Endothelial cell of umbilical vein (primary cell): ENCODE measurements at regions not wholly inside any gene's neighbourhood (a gene's known extent, or its start where the extent isn't known, plus 50 kb on each side); places are given as distances from the start of the nearest gene placed in this dataset.

Source experiments
- BruUV-seq: library from RNA; stranded (reverse); fragments of 400-500 nt; replicated peaks from 2 replicates; lab custom pipeline; 2021; lab: Mats Ljungman, UMichigan
- CTCF ChIA-PET: fragments of 300-600, 350-600 bp; sonication (Branson Sonifier 250); formaldehyde crosslinking; loops from one replicate; lab custom pipeline; 2021; ENCODE audit warnings: antibody characterized with exemption, inconsistent platforms; lab: Charles Lee
- POLR2A ChIA-PET: fragments of 300-600, 350-600 bp; sonication (Branson Sonifier 250); formaldehyde crosslinking; loops from one replicate; lab custom pipeline; 2021; ENCODE audit warnings: antibody characterized with exemption, inconsistent platforms; lab: Charles Lee
- DNase-seq: peaks from one replicate; pipeline ENCODE4 v3.0.0-alpha.2; 2011; ENCODE audit warnings: low read depth, low spot score
- FAIRE-seq: peaks from 2 replicates; lab custom pipeline; 2011; peaks lifted over from hg19 to GRCh38; lab: Jason Lieb, UNC
- H2AFZ ChIP-seq: 2 replicates; pipeline ENCODE4 v1.6.0; 2012; ENCODE audit warnings: low read depth, low read length, control low read depth, inconsistent platforms
- H3K27ac ChIP-seq: 2 replicates; pipeline ENCODE4 v1.5.1; 2011; ENCODE audit warnings: low read depth, mild to moderate bottlenecking, control low read depth, low read length, moderate library complexity; ENCODE audit not compliant: insufficient read depth
- H3K27me3 ChIP-seq, 2 experiments: 2 replicates each; pipeline versions ENCODE4 v1.6.0 to v1.6.1; 2011; ENCODE audit warnings: low read length in 2 of 2, mixed read lengths in 1 of 2; ENCODE audit not compliant: control insufficient read depth in 2 of 2, insufficient read depth in 2 of 2
- H3K36me3 ChIP-seq, 2 experiments: 2 replicates in 1 of 2; 3 replicates in 1 of 2; pipeline ENCODE4 v1.5.1; 2011; ENCODE audit warnings: low read length in 2 of 2, mild to moderate bottlenecking in 1 of 2, moderate library complexity in 1 of 2; ENCODE audit not compliant: control insufficient read depth in 2 of 2, insufficient read depth in 2 of 2; ENCODE audit errors: extremely low read depth in 1 of 2
- H3K4me1 ChIP-seq: 3 replicates; pipeline ENCODE4 v1.5.1; 2011; ENCODE audit warnings: mild to moderate bottlenecking, low read length; ENCODE audit not compliant: control insufficient read depth, insufficient read depth; ENCODE audit errors: extremely low read depth
- H3K4me2 ChIP-seq: 2 replicates; pipeline ENCODE4 v1.6.1; 2011; ENCODE audit warnings: low read length, control low read depth, mixed read lengths; ENCODE audit not compliant: insufficient read depth
- H3K4me3 ChIP-seq, 3 experiments: fragments of 200-600 bp in 1 of 3; sonication (generic), shearing (Covaris generic) in 1 of 3; replicated peaks in 1 of 3; 2 replicates each; pipeline ENCODE4 v1.5.1; 2011 to 2016; ENCODE audit warnings: control low read depth in 3 of 3, low read length in 3 of 3, mild to moderate bottlenecking in 2 of 3, inconsistent platforms in 1 of 3, low read depth in 1 of 3, moderate library complexity in 1 of 3; ENCODE audit not compliant: insufficient read depth in 1 of 3
- H3K79me2 ChIP-seq: 2 replicates; pipeline ENCODE4 v1.6.0; 2012; ENCODE audit warnings: low read length, inconsistent platforms; ENCODE audit not compliant: control insufficient read depth, insufficient read depth
- H3K9ac ChIP-seq: replicated peaks from 2 replicates; pipeline ENCODE3; 2011; ENCODE audit warnings: low read length, control low read depth; ENCODE audit not compliant: insufficient read depth; ENCODE audit errors: extremely low read depth
- H3K9me1 ChIP-seq: replicated peaks from 3 replicates; pipeline ENCODE4 v1.6.0; 2011; ENCODE audit warnings: mild to moderate bottlenecking, low read length; ENCODE audit not compliant: control insufficient read depth, insufficient read depth; ENCODE audit errors: extremely low read depth
- H3K9me3 ChIP-seq: replicated peaks from 2 replicates; pipeline ENCODE4 v1.5.1; 2012; ENCODE audit warnings: low read length, inconsistent platforms; ENCODE audit not compliant: control insufficient read depth, insufficient read depth
- H4K20me1 ChIP-seq: replicated peaks from 2 replicates; pipeline ENCODE3; 2011; ENCODE audit warnings: mild to moderate bottlenecking, low read length; ENCODE audit not compliant: control insufficient read depth, insufficient read depth; ENCODE audit errors: extremely low read depth
- CTCF ChIP-seq, 2 donors: IDR thresholded peaks; 1 replicate in 1 of 2; 2 replicates in 1 of 2; pipeline ENCODE4 v1.5.1; 2011; ENCODE audit warnings: low read length in 2 of 2, mild to moderate bottlenecking in 2 of 2, moderate library complexity in 2 of 2, control low read depth in 1 of 2, inconsistent platforms in 1 of 2, low read depth in 1 of 2; ENCODE audit not compliant: insufficient read depth in 1 of 2; ENCODE audit errors: extremely low read depth in 1 of 2
- EZH2 ChIP-seq: IDR thresholded peaks from 2 replicates; pipeline ENCODE4 v1.6.1; 2012; ENCODE audit warnings: borderline replicate concordance, low read depth, mild to moderate bottlenecking, moderate library complexity, low read length, inconsistent platforms; ENCODE audit not compliant: severe bottlenecking
- FOS ChIP-seq: IDR thresholded peaks from 2 replicates; pipeline ENCODE4 v1.6.1; 2011; ENCODE audit warnings: mild to moderate bottlenecking, low read length, moderate library complexity, borderline replicate concordance; ENCODE audit not compliant: insufficient read depth
- GATA2 ChIP-seq: IDR thresholded peaks from 2 replicates; pipeline ENCODE4 v1.7.0; 2011; ENCODE audit warnings: low read depth, mild to moderate bottlenecking, moderate library complexity, mixed read lengths, low read length; ENCODE audit not compliant: insufficient read length, insufficient read depth
- JUN ChIP-seq: IDR thresholded peaks from 2 replicates; pipeline ENCODE4 v1.6.1; 2011; ENCODE audit warnings: borderline replicate concordance, low read depth; ENCODE audit not compliant: insufficient read length, insufficient read depth
- MAX ChIP-seq: IDR thresholded peaks from 2 replicates; pipeline ENCODE4 v1.6.1; 2011; ENCODE audit not compliant: insufficient read depth, insufficient read length
- MYC ChIP-seq: IDR thresholded peaks from one replicate; pipeline ENCODE4 v1.6.1; 2011; ENCODE audit warnings: mild to moderate bottlenecking, low read depth, low read length
- POLR2A ChIP-seq: IDR thresholded peaks from 2 replicates; pipeline ENCODE4 v1.6.1; 2012; ENCODE audit warnings: low read depth, mild to moderate bottlenecking, control low read depth, low read length
- POLR2AphosphoS5 ChIP-seq: IDR thresholded peaks from 2 replicates; pipeline ENCODE4 v1.6.1; 2012; ENCODE audit warnings: low read depth, mild to moderate bottlenecking, control low read depth, low read length, moderate library complexity; ENCODE audit not compliant: insufficient read depth
- dilution Hi-C: fragments of 300-500 bp; cut with MboI; formaldehyde crosslinking; loops from one replicate; pipeline ENCODE4 v1.15.0; 2019; ENCODE audit warnings: low sequenced_read_pairs; ENCODE audit not compliant: extremely low pct_ligation_motif_present
- intact Hi-C: fragments of 100-400 bp; cut with micrococcal nuclease; formaldehyde crosslinking; loops from one replicate; pipeline ENCODE4 v1.10.0; 2022

- H3K36me3 ChIP-seq = no peaks in the 10 kb centered on the region
- H3K9me3 ChIP-seq = no peaks in the 10 kb centered on the region
- H3K27me3 ChIP-seq = no peaks in the 10 kb centered on the region
- ChIA-PET POLR2A (no interaction called here), CTCF (interaction anchor here (0.7 kb wide), 1 partner anchor 82 kb away, joined by 3 read pairs; no protein-coding TSS in a partner anchor)
- H3K9me1 ChIP-seq = no peaks in the 10 kb centered on the region
- H3K79me2 ChIP-seq = peaks cover 5% of the 10 kb centered on the region
- intact Hi-C loops (loop anchor here (5.0 kb wide), 1 partner anchor 342 kb away; no protein-coding TSS in a partner anchor), dilution Hi-C loops (no loop called here)
- no peak overlapping the region for H3K9ac ChIP-seq
- no peaks in the 10 kb centered on the region for H4K20me1 ChIP-seq
- no peak overlapping the region for H3K27ac ChIP-seq
- FAIRE-seq (no peak), DNase-seq (no peak)
- no peaks in the 10 kb centered on the region for H3K4me1 ChIP-seq
- no peak overlapping the region for H3K4me2 ChIP-seq
- H3K4me3 ChIP-seq = no peak overlapping the region
- no TSS peak for BruUV-seq
- TF ChIP-seq GATA2 = no peak
- no peak for TF ChIP-seq POLR2A
- no peak for TF ChIP-seq MYC
- TF ChIP-seq POLR2AphosphoS5 = no peak
- no peak for TF ChIP-seq EZH2
- no peak for TF ChIP-seq CTCF (IDR thresholded peaks at IDR 0.05; ENCODE audit: extremely low read depth in 1 of 2, insufficient read depth in 1 of 2, low read depth in 1 of 2, low read length in 2 of 2)
- no peak for TF ChIP-seq MAX
- TF ChIP-seq JUN = no peak
- no peak for TF ChIP-seq FOS
- no peak overlapping the region for H2AFZ ChIP-seq
These were observed 188.8 kb downstream of the KLF12 start for GRCh38 chr13:73945382-73945781.
